ENCODE measurements at regions not wholly inside any gene's neighbourhood (a gene's known extent, or its start where the extent isn't known, plus 50 kb on each side); places are given as distances from the start of the nearest gene placed in this dataset.

DNA sequence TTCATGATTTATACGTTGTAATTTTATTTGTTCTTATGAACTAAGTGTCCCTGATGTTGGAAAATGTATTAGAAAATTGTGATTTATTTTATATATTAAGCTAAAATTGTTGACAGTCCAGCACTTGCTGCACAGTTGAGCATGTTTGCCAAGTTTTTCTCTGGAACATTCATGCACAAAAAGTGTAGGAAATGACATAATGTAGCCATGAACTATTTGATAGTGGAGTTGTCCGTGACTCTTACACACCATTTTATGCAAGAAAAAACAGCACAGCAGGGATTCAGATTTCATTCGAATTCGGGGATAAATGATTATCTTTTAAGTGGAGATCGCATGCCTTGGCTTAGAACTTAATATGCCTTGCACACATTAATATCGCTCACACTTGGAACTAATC lies 708.6 kb upstream of the WWC1 start:
- H3K27ac Mint-ChIP-seq: no peak overlapping the region
- H3K4me1 Mint-ChIP-seq: no peaks in the 10 kb centered on the region
- peaks cover 2% of the 10 kb centered on the region for H3K9me3 Mint-ChIP-seq (ENCODE audit: low read depth)
- no peaks in the 10 kb centered on the region for H3K27me3 Mint-ChIP-seq
- no peak for ATAC-seq
- DNase-seq: no peak
- ChIA-PET CTCF (no interaction called here), POLR2A (interaction anchor here (0.7 kb wide), 1 partner anchor 37 kb away, joined by 3 read pairs; no protein-coding TSS in a partner anchor)
- no peak overlapping the region for H3K4me3 Mint-ChIP-seq
- intact Hi-C loops (cut with DNase I, micrococcal nuclease): no loop called here
- no peaks in the 10 kb centered on the region for H3K36me3 Mint-ChIP-seq (ENCODE audit: low read depth)

DNA sequence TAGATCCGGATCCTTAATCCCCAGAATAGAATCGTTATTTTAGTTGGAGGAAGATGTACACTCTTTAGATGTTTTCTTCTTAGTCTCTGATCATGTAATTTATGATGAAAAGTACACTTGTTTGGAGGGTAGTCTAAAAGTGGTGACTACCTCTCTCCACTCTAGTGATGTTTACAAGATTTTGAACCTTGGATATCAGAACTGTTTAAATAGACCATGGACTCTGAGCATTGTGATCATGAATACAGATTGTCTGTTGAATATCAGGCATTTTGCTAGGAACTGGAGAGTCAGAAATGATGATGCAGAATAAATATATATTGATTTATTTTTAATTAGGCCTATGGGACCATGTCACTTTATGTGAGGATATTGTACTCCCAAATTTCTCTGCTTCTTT lies 706.3 kb upstream of the WWC1 start:
- no peak overlapping the region for H3K27ac Mint-ChIP-seq
- H3K4me1 Mint-ChIP-seq: no peaks in the 10 kb centered on the region
- POLR2A ChIA-PET: no interaction called here
- peaks cover 2% of the 10 kb centered on the region for H3K9me3 Mint-ChIP-seq (ENCODE audit: low read depth)
- intact Hi-C loops (cut with DNase I, micrococcal nuclease): no loop called here
- no peaks in the 10 kb centered on the region for H3K36me3 Mint-ChIP-seq (ENCODE audit: low read depth)
- H3K4me3 Mint-ChIP-seq: no peak overlapping the region
- ATAC-seq (no peak), DNase-seq (no peak)
- H3K27me3 Mint-ChIP-seq: no peaks in the 10 kb centered on the region
- CTCF ChIA-PET: no interaction called here

DNA sequence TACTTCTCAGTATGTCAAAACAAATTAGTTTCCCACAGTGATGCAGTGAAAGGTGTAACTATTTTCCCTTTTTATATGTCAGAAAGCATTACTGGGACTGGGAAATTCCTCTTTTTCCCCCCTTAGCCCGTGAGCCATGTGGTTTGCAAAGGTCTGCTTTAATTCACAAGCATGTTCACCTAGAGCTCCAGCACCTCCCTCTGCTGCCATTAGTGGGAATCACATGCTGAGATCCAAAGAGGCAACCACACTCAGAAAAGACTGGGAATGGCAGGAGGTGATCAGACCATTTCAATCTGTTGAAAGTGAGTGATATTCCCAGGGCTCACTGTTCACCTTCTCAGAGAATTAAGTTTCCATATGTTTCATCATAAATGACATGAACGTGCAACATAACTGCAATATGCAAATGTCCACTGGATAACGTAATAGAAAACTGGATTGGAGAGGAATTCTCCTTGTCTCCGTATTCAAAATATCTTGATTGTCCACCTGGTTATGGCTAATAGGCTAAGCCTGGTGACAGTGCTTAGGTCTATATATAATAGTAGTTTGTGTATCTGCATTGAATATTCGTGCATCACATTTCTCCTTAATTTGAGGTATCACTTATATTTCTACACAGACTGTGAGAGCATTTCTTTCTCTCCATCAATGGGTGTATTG lies 703.5 kb upstream of the WWC1 start:
- intact Hi-C loops (cut with DNase I, micrococcal nuclease): no loop called here
- Mint-ChIP-seq H3K27me3 (no peaks in the 10 kb centered on the region), H3K36me3 (ENCODE audit: low read depth) (no peaks in the 10 kb centered on the region), H3K27ac (no peak overlapping the region), H3K9me3 (ENCODE audit: low read depth) (peaks cover 2% of the 10 kb centered on the region), H3K4me3 (no peak overlapping the region), H3K4me1 (no peaks in the 10 kb centered on the region)
- ATAC-seq (no peak), DNase-seq (no peak)
- ChIA-PET CTCF (no interaction called here), POLR2A (no interaction called here)

DNA sequence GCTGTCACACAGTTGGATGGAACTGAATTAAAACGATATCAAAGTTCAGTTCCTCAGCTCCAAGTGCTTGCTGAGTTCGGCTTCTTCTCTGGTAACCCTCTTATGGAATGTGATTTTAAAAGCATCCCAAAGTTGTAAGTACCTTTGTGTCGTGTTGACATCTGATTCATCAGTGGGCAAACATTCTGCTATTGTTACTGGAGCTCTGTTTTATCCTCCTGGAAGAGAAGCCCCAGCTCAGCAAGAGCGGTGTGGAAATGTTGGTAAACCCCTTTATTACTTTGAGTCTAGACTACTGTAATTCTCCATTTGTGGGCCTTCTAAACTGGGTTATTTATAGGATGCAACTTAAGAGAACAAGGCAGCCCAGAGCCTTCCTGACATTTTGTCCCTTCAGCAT lies 699.3 kb upstream of the WWC1 start:
- H3K4me3 Mint-ChIP-seq: no peak overlapping the region
- intact Hi-C loops (cut with DNase I, micrococcal nuclease): no loop called here
- no peak for DNase-seq
- ChIA-PET CTCF (no interaction called here), POLR2A (interaction anchor here (0.6 kb wide), 1 partner anchor 383 kb away, joined by 4 read pairs; no protein-coding TSS in a partner anchor)
- H3K27ac Mint-ChIP-seq: no peak overlapping the region
- ATAC-seq: no peak
- no peaks in the 10 kb centered on the region for H3K36me3 Mint-ChIP-seq (ENCODE audit: low read depth)
- H3K9me3 Mint-ChIP-seq (ENCODE audit: low read depth): no peaks in the 10 kb centered on the region
- H3K4me1 Mint-ChIP-seq: no peaks in the 10 kb centered on the region
- H3K27me3 Mint-ChIP-seq: no peaks in the 10 kb centered on the region

DNA sequence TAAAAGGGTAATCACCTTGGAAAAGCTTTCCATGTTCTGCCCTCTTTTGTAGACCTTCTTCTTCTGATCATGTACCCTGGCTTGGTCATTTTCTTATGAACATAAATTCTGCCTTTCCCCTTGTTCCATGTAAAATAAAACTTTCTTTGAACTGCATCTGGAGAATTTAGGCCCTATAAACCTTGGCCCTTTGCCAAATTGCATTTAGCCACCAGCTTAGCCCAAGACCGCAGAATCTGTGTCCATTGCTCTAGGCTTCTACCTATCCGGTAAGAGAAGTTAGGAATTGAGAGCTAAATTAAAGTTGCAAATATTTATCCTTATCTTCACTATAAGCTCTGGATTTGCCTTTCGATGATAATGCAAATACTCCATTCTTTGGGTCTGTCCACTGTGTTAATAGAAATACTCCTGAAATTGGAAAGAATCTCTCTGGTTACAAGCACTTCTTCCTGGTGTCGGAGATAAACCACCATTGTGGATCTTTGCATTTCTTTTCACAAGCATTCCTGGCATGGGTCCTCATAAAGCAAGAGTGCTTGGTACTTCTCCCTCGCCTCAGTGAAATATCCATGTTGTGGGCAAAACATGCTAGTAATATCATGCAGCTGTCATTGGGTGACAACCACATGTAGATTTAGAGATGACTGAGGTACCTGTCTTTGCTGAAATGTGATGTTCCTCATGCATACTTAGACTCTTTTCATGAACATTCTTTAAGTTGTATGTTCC lies 698.0 kb upstream of the WWC1 start:
- Mint-ChIP-seq H3K4me3 (no peak overlapping the region), H3K36me3 (ENCODE audit: low read depth) (no peaks in the 10 kb centered on the region), H3K27me3 (no peaks in the 10 kb centered on the region), H3K9me3 (ENCODE audit: low read depth) (no peaks in the 10 kb centered on the region), H3K27ac (no peak overlapping the region), H3K4me1 (no peaks in the 10 kb centered on the region)
- intact Hi-C loops (cut with DNase I, micrococcal nuclease): no loop called here
- no peak for DNase-seq
- ChIA-PET CTCF (no interaction called here), POLR2A (interaction anchor here (0.6 kb wide), 1 partner anchor 619 kb away, joined by 3 read pairs; no protein-coding TSS in a partner anchor)
- no peak for ATAC-seq

DNA sequence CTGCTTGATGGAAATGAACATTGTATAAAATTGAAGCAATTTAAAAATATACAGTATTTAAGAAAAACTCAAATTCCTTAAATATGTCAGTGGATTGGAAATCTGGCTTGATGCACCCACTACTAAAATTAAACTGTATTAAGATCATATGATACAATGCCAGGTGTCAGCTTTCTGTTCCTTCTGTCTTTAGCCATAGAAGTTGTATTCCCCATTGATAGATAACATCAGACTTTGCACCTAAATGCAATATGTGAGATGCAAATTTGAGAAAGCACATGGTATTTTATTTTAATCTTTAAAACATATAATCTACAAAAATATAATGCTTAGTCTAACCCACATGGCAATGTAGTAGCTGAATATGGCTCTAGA lies 697.4 kb upstream of the WWC1 start:
- H3K4me3 Mint-ChIP-seq: no peak overlapping the region

DNA sequence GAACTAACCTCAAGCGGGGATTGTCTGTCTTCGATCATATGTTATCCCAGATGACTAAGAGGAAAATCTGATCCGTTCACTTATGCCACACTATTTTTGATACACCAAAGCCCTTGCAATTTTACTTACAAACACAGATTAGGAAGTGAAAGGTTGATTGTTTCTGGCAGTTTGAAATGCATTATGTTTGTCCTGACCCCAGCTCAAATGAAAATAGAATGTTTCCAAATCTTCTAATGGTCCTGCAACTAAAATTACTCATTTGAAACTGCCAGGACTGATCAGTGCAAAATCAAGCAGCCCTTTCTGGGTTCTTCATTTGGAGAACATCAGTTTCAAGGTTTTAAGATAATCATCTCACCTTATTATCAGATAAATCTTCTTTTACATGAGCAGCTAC lies 696.7 kb upstream of the WWC1 start:
- intact Hi-C loops (cut with DNase I, micrococcal nuclease): no loop called here
- Mint-ChIP-seq H3K4me3 (no peak overlapping the region), H3K9me3 (ENCODE audit: low read depth) (no peaks in the 10 kb centered on the region), H3K4me1 (no peaks in the 10 kb centered on the region), H3K27ac (no peak overlapping the region), H3K27me3 (no peaks in the 10 kb centered on the region), H3K36me3 (ENCODE audit: low read depth) (no peaks in the 10 kb centered on the region)
- ATAC-seq (no peak), DNase-seq (no peak)
- POLR2A ChIA-PET: no interaction called here
- CTCF ChIA-PET: no interaction called here

More for the DNA sequence above, 697.4 kb upstream of the WWC1 start:
- ATAC-seq (no peak), DNase-seq (no peak)
- ChIA-PET CTCF (no interaction called here), POLR2A (no interaction called here)
- no peaks in the 10 kb centered on the region for H3K4me1 Mint-ChIP-seq
- no peaks in the 10 kb centered on the region for H3K36me3 Mint-ChIP-seq (ENCODE audit: low read depth)
- H3K27ac Mint-ChIP-seq: no peak overlapping the region
- intact Hi-C loops (cut with DNase I, micrococcal nuclease): no loop called here
- H3K9me3 Mint-ChIP-seq (ENCODE audit: low read depth): no peaks in the 10 kb centered on the region
- no peaks in the 10 kb centered on the region for H3K27me3 Mint-ChIP-seq

DNA sequence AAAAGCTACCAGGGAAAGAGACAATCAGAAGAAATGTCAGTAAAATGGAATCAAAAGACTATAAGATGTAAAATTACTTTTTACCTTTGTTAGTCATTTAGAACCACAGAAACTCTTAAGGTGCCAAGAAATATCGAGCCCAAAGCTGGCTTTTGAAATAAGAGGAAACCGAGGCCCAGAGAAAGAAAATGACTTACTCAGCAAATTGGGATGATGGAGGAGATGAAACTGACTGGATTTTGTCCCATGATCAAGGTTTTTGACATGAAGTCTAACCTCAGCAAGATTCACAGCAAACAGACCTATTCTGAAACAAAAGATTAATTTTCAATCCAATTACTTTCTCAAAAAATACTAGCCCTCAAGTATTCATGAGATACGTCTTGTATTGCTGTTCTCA lies 696.2 kb upstream of the WWC1 start:
- H3K9me3 Mint-ChIP-seq (ENCODE audit: low read depth): no peaks in the 10 kb centered on the region

DNA sequence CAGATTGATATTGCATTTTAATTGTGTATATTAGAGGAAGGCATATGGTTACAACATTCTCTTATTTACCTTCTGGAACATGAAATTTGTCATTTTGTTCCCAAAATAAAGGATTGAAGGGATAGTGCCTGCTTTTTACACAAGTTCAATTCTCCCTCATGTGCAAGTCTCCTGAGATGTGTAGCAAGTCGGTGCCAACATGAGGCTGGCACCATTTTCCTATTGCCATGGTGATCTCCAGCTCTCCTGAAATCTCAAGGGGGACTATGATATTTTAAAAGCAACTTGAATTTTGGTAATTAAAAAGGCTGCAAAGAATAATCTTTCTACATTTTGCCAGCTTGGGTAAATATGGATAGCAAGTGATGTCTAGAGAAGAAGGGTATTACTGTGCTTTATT lies 693.3 kb upstream of the WWC1 start:
- DNase-seq: no peak
- intact Hi-C loops (cut with DNase I, micrococcal nuclease): no loop called here
- H3K36me3 Mint-ChIP-seq (ENCODE audit: low read depth): no peaks in the 10 kb centered on the region
- H3K27ac Mint-ChIP-seq: no peak overlapping the region
- H3K9me3 Mint-ChIP-seq (ENCODE audit: low read depth): peaks cover 2% of the 10 kb centered on the region
- ChIA-PET CTCF (no interaction called here), POLR2A (no interaction called here)
- ATAC-seq: no peak
- no peaks in the 10 kb centered on the region for H3K4me1 Mint-ChIP-seq
- H3K27me3 Mint-ChIP-seq: no peaks in the 10 kb centered on the region
- no peak overlapping the region for H3K4me3 Mint-ChIP-seq

More for the DNA sequence above, 696.2 kb upstream of the WWC1 start:
- DNase-seq (no peak), ATAC-seq (no peak)
- ChIA-PET POLR2A (no interaction called here), CTCF (no interaction called here)
- no peak overlapping the region for H3K27ac Mint-ChIP-seq
- H3K4me3 Mint-ChIP-seq: no peak overlapping the region
- intact Hi-C loops (cut with DNase I, micrococcal nuclease): no loop called here
- H3K36me3 Mint-ChIP-seq (ENCODE audit: low read depth): no peaks in the 10 kb centered on the region
- H3K27me3 Mint-ChIP-seq: no peaks in the 10 kb centered on the region
- H3K4me1 Mint-ChIP-seq: no peaks in the 10 kb centered on the region

DNA sequence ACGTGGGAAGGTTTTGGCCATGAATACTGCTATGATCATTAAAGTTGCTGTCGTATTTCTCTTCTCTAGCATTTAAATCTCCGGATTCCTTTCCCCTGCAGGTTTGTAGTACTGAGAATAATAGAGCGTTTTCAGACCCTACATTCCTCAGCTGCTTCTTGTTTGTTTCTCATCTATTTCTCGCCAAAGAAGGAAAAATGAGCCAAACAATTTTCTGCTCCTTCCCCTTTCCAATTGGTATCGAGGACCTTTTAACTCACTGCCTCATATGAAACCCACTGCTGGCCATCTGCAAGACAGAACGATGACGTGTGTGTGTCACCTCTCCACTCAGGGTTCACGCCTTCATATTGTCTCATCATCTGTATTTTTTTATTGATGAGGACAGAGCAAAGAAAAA lies 689.4 kb upstream of the WWC1 start:
- no peaks in the 10 kb centered on the region for H3K27me3 Mint-ChIP-seq
- no peaks in the 10 kb centered on the region for H3K36me3 Mint-ChIP-seq (ENCODE audit: low read depth)
- intact Hi-C loops (cut with DNase I, micrococcal nuclease): no loop called here
- no peak overlapping the region for H3K4me3 Mint-ChIP-seq
- no peak for DNase-seq
- no peaks in the 10 kb centered on the region for H3K4me1 Mint-ChIP-seq
- no peak overlapping the region for H3K27ac Mint-ChIP-seq
- no peak for ATAC-seq
- H3K9me3 Mint-ChIP-seq (ENCODE audit: low read depth): peaks cover 5% of the 10 kb centered on the region
- ChIA-PET CTCF (no interaction called here), POLR2A (no interaction called here)

DNA sequence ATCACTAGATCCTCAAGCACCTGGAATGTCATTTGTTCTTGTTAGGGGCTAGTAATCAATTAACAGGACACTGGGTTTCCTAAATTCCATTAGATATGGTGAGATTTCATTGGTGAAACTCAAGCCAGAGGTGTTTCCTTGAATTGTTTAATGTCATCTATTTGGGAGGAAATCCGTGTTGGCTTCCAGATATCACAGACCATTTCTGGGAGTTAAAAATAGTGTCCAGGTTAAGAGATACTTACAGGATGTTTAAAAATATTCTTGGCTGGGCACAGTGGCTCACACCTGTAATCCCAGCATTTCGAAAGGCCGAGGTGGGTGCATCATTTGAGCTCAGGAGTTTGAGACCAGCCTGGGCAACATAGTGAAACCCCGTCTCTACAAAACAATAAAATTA lies 688.3 kb upstream of the WWC1 start:
- ChIA-PET CTCF (no interaction called here), POLR2A (no interaction called here)
- H3K4me3 Mint-ChIP-seq: no peak overlapping the region
- H3K27ac Mint-ChIP-seq: no peak overlapping the region
- ATAC-seq (no peak), DNase-seq (no peak)
- H3K27me3 Mint-ChIP-seq: no peaks in the 10 kb centered on the region
- no peaks in the 10 kb centered on the region for H3K36me3 Mint-ChIP-seq (ENCODE audit: low read depth)
- intact Hi-C loops (cut with DNase I, micrococcal nuclease): no loop called here
- H3K4me1 Mint-ChIP-seq: no peaks in the 10 kb centered on the region
- H3K9me3 Mint-ChIP-seq (ENCODE audit: low read depth): peaks cover 5% of the 10 kb centered on the region

DNA sequence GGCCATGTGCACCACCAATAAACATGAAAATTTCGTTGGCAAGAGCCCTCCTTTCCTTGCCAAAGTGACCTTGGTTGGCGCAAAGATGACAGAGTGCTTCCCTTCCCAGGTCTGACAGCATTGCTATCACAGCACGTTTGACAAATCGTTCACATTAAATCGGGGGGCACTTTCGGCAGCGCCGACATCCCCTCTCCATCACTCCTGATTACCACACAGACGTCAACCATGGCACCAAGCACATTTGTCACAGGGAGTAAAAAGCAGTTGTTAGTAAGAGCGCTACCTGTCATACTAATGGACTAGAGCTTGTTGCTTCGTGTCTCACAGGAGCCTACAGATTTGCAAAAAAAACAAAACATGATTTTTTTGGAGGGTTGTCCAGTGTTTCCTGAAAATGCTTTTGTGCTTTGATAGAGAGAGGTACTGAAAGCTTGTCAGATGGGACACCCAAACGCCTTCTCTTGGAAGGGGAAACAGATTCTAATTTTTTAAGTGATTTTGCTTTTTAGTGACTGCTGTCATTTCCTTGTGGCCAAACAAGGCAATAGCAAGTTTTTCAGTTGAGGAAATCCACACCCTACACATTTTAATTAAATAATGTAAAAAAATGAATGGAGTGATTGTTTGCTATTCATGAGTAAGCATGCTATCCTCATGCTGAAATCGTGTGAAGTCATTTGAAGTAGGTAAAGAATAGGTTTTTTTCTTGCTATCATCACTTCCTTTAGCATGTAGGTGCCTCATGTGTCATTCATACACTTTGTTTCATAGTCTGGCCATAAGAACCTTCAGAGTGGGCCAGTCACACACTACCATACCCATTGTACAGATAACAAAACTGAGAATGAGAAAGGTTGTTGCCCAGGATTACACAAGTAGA lies 682.8 kb upstream of the WWC1 start:
- intact Hi-C loops (cut with DNase I, micrococcal nuclease): no loop called here
- no peaks in the 10 kb centered on the region for H3K27me3 Mint-ChIP-seq
- no peaks in the 10 kb centered on the region for H3K36me3 Mint-ChIP-seq (ENCODE audit: low read depth)
- peaks cover 3% of the 10 kb centered on the region for H3K9me3 Mint-ChIP-seq (ENCODE audit: low read depth)
- CTCF ChIA-PET: no interaction called here
- H3K27ac Mint-ChIP-seq: no peak overlapping the region
- H3K4me3 Mint-ChIP-seq: no peak overlapping the region
- POLR2A ChIA-PET: no interaction called here
- H3K4me1 Mint-ChIP-seq: no peaks in the 10 kb centered on the region
- no peak for DNase-seq
- ATAC-seq: no peak
